Mucosa of gallbladder (tissue), 1 donor: ENCODE measurements at regions not wholly inside any gene's neighbourhood (a gene's known extent, or its start where the extent isn't known, plus 50 kb on each side); places are given as distances from the start of the nearest gene placed in this dataset.

ENCODE experiments used
- DNase-seq: peaks from one replicate; pipeline ENCODE4 v3.0.0-alpha.2; 2020; ENCODE audit warnings: low spot score
- donor health status: DM: no; HTN: no; CAD: no.

DNA sequence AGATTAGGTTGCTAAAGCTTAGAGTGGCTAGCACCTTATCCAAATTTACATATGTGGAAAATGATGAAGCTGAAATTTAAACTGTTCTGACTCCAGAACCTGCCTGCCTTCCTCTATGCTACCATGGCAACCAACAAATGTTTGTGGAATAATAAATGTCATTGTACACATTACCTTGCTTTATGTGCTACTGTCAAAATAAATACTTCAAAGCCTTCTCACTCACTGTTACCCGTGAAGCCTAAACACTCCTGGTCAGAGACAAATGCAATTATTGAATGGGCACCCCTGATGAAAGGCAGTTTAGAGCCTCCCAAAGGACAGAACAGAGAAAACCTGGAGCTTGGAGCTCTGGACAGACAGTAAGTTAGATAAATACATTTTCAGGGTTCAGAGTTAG lies 158.6 kb downstream of the FAM114A2 start:
- DNase-seq: no peak

- DNase-seq: no peak
Observed at GRCh38 chr5:153879596-153879995, 159.1 kb downstream of the FAM114A2 start.

- no peak for DNase-seq
Observed at GRCh38 chr5:153866176-153866575, 172.5 kb downstream of the FAM114A2 start.

GRCh38 chr5:153865016-153865415 lies 173.7 kb downstream of the FAM114A2 start:
- DNase-seq: no peak

GRCh38 chr5:153863951-153864350 lies 174.8 kb downstream of the FAM114A2 start:
- DNase-seq: no peak
